Glomerular endothelial cell (primary cell): ENCODE measurements at regions not wholly inside any gene's neighbourhood (a gene's known extent, or its start where the extent isn't known, plus 50 kb on each side); places are given as distances from the start of the nearest gene placed in this dataset.

Experiments used
- DNase-seq: peaks from one replicate; pipeline ENCODE4 v3.0.0-alpha.2; 2011; ENCODE audit warnings: low read depth, low spot score; ENCODE audit errors: extremely low read depth

DNA sequence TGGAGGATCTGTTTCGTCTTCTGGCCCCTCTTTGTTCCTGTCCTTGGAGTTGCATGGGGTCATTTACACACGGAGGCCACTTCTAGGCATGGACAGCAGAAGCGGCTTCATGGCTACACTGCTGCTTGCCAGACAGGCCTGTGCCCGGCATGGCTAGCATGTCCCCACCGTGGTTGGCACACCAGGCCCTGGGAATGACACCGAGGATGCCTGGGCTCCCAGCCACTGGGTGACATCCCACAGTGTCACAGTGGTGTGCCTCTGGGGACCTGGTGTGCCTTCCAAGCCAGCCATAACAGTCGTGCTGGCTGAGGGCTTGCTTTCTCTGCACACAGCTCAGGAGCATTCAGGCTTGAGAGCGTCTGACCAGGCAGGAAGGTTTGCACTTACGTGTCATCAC, 910.1 kb downstream of the TBC1D22A start:
- no peak for DNase-seq

GRCh38 chr22:47665151-47665550, 902.7 kb downstream of the TBC1D22A start:
- no peak for DNase-seq

DNA sequence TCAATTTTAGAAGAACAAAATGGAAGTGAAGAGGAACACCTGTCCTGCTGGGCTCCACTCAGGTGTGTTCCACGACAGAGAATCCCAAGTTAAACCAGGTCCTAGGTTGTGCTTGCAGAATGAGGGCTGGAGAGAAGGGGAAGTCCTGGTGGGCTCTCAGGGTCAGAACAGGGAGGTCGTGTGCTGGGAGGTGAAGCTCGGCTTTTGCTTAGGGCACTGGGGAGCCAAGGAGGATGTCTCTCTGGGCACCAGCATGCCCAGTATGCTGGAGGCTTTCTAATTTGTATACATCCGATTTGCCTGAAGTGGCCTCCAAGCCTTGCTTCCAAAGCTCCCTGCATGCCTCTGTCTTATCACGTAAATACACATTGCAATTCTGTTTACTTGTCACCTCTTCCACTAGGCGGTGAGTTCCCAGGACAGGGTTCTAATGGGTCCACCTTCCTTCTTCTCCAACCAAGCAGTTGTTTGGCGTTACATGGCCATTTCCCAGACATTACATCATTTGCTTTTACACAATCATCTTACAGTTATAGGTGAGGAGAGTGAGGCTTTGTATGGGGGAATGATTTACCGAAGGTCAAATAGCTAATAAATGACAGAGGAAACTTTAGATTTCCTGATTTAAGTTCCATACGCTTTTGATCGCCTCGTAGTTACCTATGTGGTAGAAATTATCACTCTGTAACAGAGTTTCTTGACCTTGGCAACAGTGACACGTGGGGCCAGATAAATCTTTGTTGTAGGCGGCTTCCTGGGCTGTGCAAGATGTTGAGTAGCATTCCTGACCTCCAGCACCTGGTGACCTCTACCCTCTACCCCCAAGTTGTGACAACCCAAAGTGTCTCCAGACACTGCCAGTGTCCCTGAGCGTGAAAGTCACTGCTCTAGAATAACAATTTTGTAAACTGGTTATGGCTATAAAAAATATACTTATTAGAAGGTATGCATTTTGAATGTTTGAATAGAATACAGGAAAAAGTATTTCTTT, 901.5 kb downstream of the TBC1D22A start:
- no peak for DNase-seq

DNA sequence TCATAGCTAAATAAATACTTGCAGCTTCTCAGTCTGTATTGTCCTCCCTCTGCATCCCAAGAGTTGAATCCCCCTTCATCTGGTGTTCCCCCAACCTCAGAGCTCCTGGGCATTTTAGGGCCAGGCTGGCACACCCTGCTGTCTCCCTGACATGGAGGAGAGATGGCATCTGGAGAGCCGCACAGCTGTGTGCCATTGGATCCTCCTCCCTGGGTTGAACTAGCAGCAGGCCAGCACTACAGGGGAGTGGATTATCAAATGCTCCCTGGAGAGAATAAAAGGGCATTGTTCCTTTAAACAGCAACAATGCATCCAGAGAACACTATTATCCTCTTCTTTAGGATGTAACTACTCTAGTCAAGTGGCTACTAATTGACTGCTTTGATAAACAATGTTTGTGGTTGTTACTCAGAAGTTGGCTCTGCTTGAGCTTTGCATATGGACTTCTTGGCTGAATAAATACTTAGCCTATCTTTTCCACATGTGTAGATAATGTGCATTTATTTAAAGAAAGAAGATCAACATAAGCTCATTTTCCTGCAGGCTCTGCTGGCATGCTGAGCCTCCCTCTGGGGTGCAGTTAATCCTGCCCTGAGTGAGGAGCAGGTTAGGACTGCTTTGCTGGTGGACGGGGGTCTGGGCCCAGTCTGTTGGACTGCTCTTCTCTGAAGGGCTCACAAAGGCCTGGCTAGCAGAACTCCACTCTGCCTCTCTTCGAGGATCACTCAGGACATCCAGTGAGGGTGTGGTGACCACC, 897.2 kb downstream of the TBC1D22A start:
- DNase-seq: no peak

GRCh38 chr22:47658182-47658581, 895.7 kb downstream of the TBC1D22A start:
- no peak for DNase-seq

DNA sequence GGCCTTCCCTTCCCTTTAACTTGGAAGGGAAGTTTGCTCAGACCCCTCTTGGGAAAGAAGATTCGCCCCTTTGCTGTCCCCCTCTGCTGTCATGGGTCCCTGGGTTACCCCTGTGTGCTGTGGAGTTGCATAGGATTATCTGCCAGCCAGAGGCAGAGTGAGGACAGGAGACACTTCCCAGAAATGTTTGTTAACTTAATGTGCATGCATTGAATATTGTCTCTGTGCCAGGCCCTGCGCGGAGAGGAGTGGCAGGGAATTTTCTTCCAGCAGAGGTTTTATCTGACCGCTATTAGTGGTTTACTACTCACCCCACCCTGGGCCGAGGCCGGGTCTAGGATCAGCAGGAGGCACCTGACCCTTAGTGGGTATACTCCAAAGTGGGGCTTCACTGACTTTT, 894.8 kb downstream of the TBC1D22A start:
- DNase-seq: no peak

- DNase-seq: no peak
These were observed 894.4 kb downstream of the TBC1D22A start for GRCh38 chr22:47656806-47657205.

DNA sequence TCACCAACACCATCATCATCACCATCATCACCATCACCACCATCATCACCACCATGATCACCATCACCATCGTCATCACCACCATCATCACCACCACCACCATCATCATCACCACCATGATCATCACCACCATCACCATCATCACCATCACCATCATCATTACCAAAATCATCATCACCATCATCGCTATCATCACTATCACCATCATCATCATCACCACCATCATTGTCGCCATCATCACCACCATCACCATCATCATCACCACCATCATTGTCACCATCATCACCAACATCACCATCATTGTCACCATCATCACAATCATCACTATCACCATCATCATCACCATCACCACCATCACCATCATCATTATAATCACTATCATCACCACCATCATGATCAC, 893.5 kb downstream of the TBC1D22A start:
- DNase-seq: no peak

DNA sequence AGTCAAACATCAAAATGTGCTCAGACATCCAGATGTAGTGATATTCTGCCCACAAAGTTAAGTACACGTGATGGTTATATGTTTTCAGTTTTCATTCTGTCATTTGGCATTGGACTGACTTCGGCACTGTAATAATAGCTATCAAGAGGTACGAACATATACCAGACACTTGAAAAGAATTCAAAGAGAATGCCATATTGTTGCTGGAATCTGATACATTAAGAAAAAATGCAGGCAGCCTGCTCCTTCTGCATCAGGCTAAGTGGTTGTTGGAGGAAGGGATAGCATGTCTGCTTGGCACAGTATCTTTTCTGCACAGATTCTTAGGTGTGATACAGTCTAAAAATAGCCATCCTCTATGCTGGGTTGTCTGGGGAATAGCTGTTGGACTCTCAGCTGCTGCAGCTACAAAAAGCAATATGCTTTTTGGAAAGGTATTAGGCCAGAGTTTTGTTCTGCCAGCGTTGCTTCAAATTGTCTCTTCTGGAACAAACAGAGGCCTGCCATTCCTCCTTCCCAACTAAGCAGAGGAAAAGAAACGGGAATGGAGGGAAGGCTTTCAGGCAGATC, 892.6 kb downstream of the TBC1D22A start:
- DNase-seq: no peak

- DNase-seq: no peak
These were observed 891.5 kb downstream of the TBC1D22A start for GRCh38 chr22:47653921-47654320.

GRCh38 chr22:47651216-47651987, 889.0 kb downstream of the TBC1D22A start:
- no peak for DNase-seq

DNA sequence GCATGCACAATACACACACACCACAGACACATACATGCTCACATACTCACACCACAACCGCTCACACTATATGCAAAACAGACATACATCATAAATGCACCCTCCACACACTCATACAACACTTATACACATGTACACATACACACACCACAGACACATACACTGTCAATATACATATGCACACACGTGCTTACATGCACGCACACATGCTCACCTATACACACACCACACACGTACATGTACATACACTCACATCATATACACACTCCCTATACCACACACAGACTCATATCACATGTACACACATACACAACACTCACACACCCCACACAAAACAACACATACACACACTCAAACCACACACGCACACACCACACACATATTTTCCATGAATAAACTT, 885.3 kb downstream of the TBC1D22A start:
- no peak for DNase-seq

DNA sequence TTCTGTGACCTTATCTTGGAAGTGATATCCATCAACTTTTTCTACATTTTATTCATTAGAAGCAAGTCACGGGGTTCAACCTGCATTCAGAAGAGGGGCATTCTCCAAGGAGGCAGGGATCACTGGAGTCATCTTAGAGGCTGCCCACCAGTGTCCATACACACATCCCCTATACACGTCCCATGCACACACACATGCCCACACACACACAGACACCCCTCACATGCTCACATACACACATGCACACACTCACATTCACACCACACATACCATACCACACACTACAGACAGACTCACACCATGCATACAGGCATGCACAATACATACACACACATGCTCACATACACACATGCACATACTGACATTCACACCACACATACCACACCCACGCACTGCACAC, 884.7 kb downstream of the TBC1D22A start:
- DNase-seq: no peak

DNA sequence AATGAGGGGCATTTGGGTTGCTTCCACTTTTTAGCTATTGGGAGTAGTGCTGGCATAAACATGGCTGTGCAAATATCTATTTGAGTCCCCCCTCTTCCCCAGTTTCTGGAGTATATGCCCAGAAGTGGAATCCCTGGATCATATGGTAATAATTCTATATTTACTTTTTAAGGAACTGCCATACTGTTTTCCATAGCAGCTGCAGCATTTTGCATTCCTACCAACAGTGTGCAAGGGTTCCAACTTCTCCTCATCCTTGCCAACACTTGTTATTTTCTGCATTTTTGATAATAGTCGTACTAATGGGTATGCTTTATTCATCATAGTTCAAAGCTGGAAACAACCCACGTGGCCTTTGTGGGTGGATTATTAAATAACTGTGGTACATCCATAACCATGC, 883.5 kb downstream of the TBC1D22A start:
- DNase-seq: no peak

DNA sequence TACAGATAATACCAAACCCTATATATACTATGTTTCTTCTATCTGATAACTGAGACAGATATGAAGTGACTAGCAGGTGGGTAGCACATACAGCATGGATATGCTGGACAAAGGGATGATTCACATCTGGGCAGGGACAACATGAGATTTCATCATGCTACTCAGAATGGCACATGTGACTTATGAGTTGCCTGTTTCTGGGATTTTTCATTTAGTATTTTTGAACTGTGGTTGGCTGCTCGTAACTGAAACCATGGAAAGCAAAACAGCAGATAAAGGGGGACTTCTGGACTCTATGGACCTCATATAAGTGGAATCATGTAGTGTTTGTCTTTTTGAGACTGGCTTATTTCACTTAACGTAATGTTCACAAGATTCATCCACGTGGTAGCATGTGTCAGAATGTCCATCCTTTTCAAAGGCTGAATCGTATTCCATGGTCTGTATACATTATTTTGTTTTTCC, 883.0 kb downstream of the TBC1D22A start:
- DNase-seq: no peak

DNA sequence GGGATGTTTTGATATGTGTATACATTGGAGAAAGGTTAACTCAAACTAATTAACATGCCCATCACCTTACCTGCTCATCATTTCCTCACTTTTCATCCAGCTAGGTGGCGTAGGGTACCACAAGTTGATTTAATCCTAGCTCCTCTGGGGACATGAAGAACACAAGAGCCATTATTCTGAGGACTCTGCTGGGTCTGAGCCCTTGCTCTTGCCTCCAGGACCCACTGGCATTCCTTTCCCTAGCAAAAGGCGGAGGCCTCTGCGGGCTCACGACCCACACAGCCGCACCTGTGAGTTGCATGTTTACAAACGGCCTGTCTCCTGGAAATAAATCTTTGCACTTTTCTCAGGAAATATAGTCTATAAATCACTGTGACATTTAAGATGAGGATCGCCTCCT, 871.9 kb downstream of the TBC1D22A start:
- DNase-seq: no peak

DNA sequence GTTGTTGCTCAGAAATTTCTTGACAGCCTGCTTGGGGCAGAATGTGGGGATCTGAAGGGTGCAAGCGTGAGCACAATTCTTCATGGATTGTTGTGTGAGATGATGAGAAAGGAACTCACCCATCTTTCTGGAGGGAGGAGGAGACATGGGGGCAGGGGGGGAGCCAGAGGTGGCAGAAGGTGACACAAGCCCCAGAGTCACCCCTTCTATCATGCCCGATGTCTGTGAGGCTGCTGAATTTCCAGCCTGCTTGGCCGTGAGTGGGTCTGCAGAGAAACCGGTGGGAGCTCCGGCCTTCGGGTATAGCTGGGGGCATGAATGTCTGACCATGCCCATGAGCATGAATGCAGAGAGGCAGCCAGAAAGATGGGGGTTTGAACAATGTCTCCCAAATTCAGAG, 870.7 kb downstream of the TBC1D22A start:
- no peak for DNase-seq

DNA sequence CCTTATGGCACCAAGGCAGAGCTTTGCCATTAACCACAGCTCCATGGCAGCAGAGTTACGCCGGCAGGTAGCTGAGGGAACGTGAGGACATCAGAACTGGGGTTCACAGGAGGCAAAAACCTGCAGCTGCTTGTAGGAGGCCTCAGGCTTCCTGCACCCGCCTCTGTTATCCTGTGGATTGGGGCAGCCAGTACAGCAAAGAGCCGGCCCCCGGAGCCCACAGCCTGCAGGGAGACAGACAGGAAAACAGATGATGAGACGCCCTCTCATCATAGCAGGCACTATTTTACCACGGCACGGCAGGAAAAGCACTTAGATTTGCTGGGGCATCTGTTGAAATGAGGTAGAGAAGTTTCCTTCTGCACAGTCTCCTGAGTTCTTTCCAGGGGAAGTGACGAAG, 870.3 kb downstream of the TBC1D22A start:
- no peak for DNase-seq

GRCh38 chr22:47631571-47632102, 869.2 kb downstream of the TBC1D22A start:
- DNase-seq: no peak

DNA sequence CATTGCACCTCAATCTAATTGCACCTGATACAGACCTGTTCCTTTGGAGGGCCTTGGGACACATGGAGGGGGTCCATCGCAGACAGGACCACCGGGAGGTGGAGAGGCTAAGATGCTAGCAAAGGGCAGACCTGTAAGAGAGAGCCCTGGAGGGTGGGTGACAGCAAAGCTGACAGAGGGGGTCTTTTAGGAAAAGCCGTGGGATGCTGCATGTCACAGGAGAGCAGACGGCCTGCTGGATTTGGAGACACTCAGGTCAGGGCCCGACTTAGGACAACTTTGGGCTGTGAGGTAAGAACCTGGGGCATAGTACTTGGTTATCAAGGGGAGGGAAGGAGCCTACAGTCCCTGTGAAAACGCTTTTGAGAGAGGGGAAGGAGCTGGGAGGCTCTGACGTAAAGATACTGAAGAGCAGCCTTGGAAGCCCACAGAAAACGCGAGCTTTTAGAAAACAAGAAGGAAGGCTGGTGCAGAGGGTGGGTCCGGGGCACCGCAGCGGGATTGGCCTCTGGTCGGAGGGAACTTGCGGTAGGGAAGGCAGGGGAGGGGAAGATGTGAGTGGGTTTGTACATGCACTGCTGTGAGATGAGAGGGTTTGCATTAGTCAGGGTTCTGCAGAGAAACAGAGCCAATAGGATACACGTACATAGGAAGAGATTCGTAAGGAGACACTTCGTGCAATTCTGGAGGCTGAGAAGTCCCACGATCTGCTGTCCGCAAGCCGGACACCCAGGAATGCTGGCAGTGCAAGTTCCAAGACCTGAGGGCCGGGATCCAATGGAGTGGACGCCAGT, 868.5 kb downstream of the TBC1D22A start:
- DNase-seq: no peak
